ENCODE measurements at regions not wholly inside any gene's neighbourhood (a gene's known extent, or its start where the extent isn't known, plus 50 kb on each side); places are given as distances from the start of the nearest gene placed in this dataset.

DNA sequence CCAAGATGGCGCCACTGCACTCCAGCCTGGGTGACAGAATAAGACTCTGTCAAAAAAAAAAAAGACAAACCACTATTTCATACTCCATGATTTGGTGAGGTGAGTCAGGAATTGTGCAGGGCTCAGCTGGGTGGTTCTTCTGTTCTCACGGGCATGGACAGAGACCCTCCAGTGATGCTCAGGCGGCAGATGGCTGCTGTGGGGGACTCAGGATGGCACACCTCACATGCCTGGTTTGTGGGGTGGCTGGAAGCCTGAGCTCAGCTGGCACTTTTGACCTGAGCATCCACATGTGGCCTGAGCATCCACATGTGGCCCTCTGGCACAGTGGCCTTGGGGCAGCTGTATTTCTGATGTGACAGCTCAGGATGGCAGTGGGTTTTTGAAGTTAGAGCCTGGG is 217.2 kb downstream of the IRX2 start:
- no peak overlapping the region for H2BK15ac ChIP-seq (ENCODE audit: low read length)
- no peak overlapping the region for H3K18ac ChIP-seq (ENCODE audit: extremely low read depth, low read length)
- peaks cover 7 to 9% of the 10 kb centered on the region in 2 experiments for H3K9me3 ChIP-seq (ENCODE audit: insufficient read depth in 2 of 2, low read depth in 1 of 2, low read length in 1 of 2)
- no peak overlapping the region for H3K14ac ChIP-seq (ENCODE audit: insufficient read length)
- no peak overlapping the region for H2BK5ac ChIP-seq (ENCODE audit: low read depth, low read length)
- peaks cover 11% of the 10 kb centered on the region; the same call in 1 of the 2 replicates for H3K23me2 ChIP-seq (ENCODE audit: low read depth, low read length)
- H4K91ac ChIP-seq (replicated peaks; ENCODE audit: insufficient read length, low read length): no peak overlapping the region
- CTCF ChIA-PET (ENCODE audit: partially characterized antibody): no interaction called here
- H2AFZ ChIP-seq (ENCODE audit: low read length): no peak overlapping the region
- H3K79me1 ChIP-seq (ENCODE audit: low read depth, low read length): no peaks in the 10 kb centered on the region
- no peak overlapping the region for H3K27ac ChIP-seq (ENCODE audit: low read depth, low read length)
- no peak overlapping the region for H2BK12ac ChIP-seq (ENCODE audit: low read depth, low read length)
- H3K4me2 ChIP-seq (ENCODE audit: insufficient read depth in 1 of 2, low read depth in 2 of 2, low read length in 2 of 2): no peak overlapping the region
- H4K8ac ChIP-seq (ENCODE audit: extremely low read depth, insufficient read depth, low read length): no peak overlapping the region; the same call in 1 of the 2 replicates
- H2AK5ac ChIP-seq (ENCODE audit: low read depth, low read length): no peak overlapping the region
- POLR2A ChIA-PET (ENCODE audit: partially characterized antibody): no interaction called here
- H3K9ac ChIP-seq (replicated peaks in 1 of 4; ENCODE audit: extremely low read depth in 1 of 4, low read depth in 3 of 4, low read length in 3 of 4): no peak overlapping the region
- WGBS, 2 experiments (ENCODE audit: extremely low coverage in 1 of 2, insufficient coverage in 1 of 2, insufficient read length in 1 of 2, insufficient replicate concordance in 2 of 2, low coverage in 1 of 2, low lambda C conversion rate in 2 of 2, missing lambda C conversion rate in 1 of 2): 80% methylated on average over 3 of the region's 3 CpGs; no CpG with 5 or more reads in 1 of the 2 experiments
- H3K4me1 ChIP-seq (replicated peaks in 1 of 4; ENCODE audit: control insufficient read depth in 3 of 4, insufficient read depth in 4 of 4, low read length in 3 of 4): peaks cover 7 to 19% (median 11%) of the 10 kb centered on the region in 4 experiments
- no peak for FAIRE-seq
- H2BK120ac ChIP-seq (replicated peaks; ENCODE audit: low read depth, low read length): peak overlapping the region; percentile 61
- H3K4ac ChIP-seq (replicated peaks; ENCODE audit: insufficient read length, low read depth, low read length): no peak overlapping the region
- no peak overlapping the region for H4K5ac ChIP-seq (ENCODE audit: insufficient read length, low read depth, low read length)
- no peaks in the 10 kb centered on the region; a peak in 2 of 8 replicates for H3K36me3 ChIP-seq (ENCODE audit: control insufficient read depth in 2 of 4, insufficient read depth in 4 of 4, low read length in 3 of 4)
- peaks cover 0 to 4% of the 10 kb centered on the region in 2 experiments for H4K20me1 ChIP-seq (replicated peaks in 1 of 2; ENCODE audit: control insufficient read depth in 1 of 2, insufficient read depth in 2 of 2, low read length in 2 of 2)
- DNase-seq (ENCODE audit: low read depth in 1 of 2, low spot score in 2 of 2): no peak
- H3K4me3 ChIP-seq (ENCODE audit: extremely low read depth in 1 of 4, insufficient read depth in 2 of 4, low read depth in 3 of 4, low read length in 4 of 4): no peak overlapping the region
- no peaks in the 10 kb centered on the region for H3K27me3 ChIP-seq (replicated peaks in 1 of 4; ENCODE audit: control insufficient read depth in 3 of 4, extremely low read depth in 1 of 4, insufficient read depth in 3 of 4, low read length in 3 of 4)
- no peak overlapping the region for H2BK20ac ChIP-seq (ENCODE audit: low read length)
- no peak overlapping the region for H3K23ac ChIP-seq (ENCODE audit: insufficient read length)
- 0 out of 4 replicates have a peak, but pooled peaks cover 0 to 5% of the 10 kb centered on the region in 2 experiments for H3K79me2 ChIP-seq (ENCODE audit: control insufficient read depth in 1 of 2, insufficient read depth in 2 of 2, low read length in 2 of 2)
- no peak overlapping the region for H3K56ac ChIP-seq (replicated peaks; ENCODE audit: insufficient read length, low read depth, low read length)
- TF ChIP-seq EZH2 (IDR thresholded peaks at IDR 0.05; ENCODE audit: low read depth, low read length, severe bottlenecking) (no peak), CHD2 (IDR thresholded peaks at IDR 0.05; ENCODE audit: low read length) (no peak), RAD21 (IDR thresholded peaks at IDR 0.05 in 1 of 2, conservative IDR thresholded peaks at IDR 0.05 in 1 of 2; ENCODE audit: low read depth in 2 of 2, low read length in 2 of 2) (no peak), TAF7 (optimal IDR thresholded peaks at IDR 0.05; ENCODE audit: borderline replicate concordance, low read depth, low read length) (no peak), SAP30 (IDR thresholded peaks at IDR 0.05; ENCODE audit: insufficient read depth, insufficient replicate concordance, low read length) (no peak), SIRT6 (IDR thresholded peaks at IDR 0.05; ENCODE audit: low read length) (no peak), HDAC6 (IDR thresholded peaks at IDR 0.05; ENCODE audit: low read depth, low read length) (no peak), SRF (IDR thresholded peaks at IDR 0.05; ENCODE audit: low read depth, low read length) (no peak), RXRA (IDR thresholded peaks at IDR 0.05; ENCODE audit: insufficient read depth, low read depth, low read length) (no peak), TCF12 (IDR thresholded peaks at IDR 0.05; ENCODE audit: low read depth, low read length) (no peak), RBBP5 (IDR thresholded peaks at IDR 0.05; ENCODE audit: borderline replicate concordance, low read depth, low read length) (no peak), GTF2F1 (IDR thresholded peaks at IDR 0.05; ENCODE audit: borderline replicate concordance, low read depth, low read length) (no peak), BACH1 (IDR thresholded peaks at IDR 0.05; ENCODE audit: low read length) (no peak)
- TF ChIP-seq, protein P1, sequence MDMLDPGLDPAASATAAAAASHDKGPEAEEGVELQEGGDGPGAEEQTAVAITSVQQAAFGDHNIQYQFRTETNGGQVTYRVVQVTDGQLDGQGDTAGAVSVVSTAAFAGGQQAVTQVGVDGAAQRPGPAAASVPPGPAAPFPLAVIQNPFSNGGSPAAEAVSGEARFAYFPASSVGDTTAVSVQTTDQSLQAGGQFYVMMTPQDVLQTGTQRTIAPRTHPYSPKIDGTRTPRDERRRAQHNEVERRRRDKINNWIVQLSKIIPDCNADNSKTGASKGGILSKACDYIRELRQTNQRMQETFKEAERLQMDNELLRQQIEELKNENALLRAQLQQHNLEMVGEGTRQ (IDR thresholded peaks at IDR 0.05; ENCODE audit: low read length): no peak

Measured in H1 (cell line).